Central memory CD4-positive, alpha-beta T cell (primary cell): ENCODE measurements at regions not wholly inside any gene's neighbourhood (a gene's known extent, or its start where the extent isn't known, plus 50 kb on each side); places are given as distances from the start of the nearest gene placed in this dataset.
A peak's percentile ranks its signal among the peaks of the same experiment; 100 is the strongest.
"Not testable (repeated sequence)": the region's sequence is repeated elsewhere in the genome, so short reads cannot be mapped to it uniquely, and the experiment has no call there.

Experiments used
- DNase-seq: peaks from one replicate; pipeline ENCODE4 v3.0.0; 2022

GRCh38 chr6:166803471-166803870 lies 152.9 kb downstream of the RNASET2 start:
- DNase-seq: no peak

DNA sequence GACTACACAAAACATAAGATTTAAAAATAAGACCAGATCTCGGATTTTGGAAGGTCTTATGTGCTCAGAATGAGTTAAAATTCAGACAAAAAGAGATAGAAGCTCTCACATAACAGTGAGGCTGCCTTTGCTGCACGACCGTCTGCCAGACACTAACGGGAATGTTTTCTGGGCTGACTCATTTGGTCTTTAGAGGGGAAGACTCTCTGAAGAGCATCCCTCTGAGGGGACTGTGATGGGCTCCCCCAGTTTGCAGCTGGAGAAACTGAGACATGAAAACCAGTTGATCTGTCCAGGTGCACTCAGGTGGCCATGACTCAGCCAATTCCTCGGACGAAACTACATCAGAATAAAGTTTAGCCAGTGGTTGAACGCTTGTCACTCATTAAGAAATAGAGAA lies 153.9 kb downstream of the RNASET2 start:
- DNase-seq: no peak

DNA sequence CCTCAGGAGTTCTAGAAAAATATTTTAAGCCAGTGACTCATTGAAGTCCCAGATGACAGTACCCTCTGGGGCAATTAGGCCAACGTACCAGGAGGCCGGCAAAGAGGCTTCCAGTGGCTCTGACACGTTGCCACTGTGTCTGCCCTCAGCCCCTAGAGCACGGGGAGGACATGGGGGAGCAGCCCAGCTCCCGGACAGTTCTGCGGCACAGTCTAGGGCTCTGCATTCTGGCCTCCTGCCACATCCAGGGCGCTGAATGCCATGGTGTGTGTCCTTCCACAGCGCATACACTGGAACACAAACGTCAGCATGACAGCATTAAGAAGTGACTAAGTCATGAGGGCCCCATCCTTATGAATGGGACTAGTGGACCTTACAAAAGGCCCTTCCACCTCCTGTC lies 156.2 kb downstream of the RNASET2 start:
- no peak for DNase-seq

DNA sequence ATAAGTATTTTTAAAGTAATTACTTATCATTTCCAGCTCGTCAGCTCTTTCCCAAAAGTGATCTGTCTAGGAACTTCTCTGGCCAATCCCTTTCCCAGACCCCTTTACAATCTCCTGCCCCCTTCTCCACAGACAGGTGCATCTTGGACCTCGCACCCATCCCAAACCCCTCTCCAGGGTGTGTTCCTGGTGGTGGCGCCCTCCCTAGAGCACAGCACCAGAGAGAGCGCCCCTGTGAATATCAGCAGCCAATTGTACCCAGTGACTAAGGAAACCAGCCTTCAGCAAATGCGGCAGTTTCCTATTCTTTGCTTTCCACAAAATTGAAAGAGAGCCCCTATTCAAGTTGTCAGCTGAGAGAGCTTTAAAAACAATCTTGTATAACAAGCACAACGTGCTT lies 157.7 kb downstream of the RNASET2 start:
- DNase-seq: no peak

DNA sequence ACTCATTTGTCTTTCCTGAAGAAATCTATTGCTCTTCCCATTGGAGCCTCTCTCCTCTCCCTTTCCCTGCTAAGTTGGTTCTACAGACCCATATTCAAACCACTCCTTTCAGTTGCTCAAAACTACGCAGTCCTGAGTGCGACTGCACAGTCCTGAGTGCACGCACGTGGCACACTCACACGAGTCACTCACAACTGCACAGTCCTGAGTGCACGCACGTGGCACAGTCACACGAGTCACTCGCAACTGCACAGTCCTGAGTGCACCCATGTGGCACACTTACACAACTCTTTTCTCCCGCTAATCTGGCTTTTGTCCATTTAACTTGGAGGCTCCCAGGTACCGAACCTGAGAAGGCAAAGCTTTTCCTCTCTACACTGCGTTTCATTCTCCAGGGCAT lies 159.7 kb downstream of the RNASET2 start:
- no peak for DNase-seq

- DNase-seq: no peak
Measured at GRCh38 chr6:166795879-166796278, 160.5 kb downstream of the RNASET2 start.

GRCh38 chr6:166790808-166791207 lies 163.8 kb upstream of the RPS6KA2 start:
- DNase-seq: not testable (repeated sequence)

DNA sequence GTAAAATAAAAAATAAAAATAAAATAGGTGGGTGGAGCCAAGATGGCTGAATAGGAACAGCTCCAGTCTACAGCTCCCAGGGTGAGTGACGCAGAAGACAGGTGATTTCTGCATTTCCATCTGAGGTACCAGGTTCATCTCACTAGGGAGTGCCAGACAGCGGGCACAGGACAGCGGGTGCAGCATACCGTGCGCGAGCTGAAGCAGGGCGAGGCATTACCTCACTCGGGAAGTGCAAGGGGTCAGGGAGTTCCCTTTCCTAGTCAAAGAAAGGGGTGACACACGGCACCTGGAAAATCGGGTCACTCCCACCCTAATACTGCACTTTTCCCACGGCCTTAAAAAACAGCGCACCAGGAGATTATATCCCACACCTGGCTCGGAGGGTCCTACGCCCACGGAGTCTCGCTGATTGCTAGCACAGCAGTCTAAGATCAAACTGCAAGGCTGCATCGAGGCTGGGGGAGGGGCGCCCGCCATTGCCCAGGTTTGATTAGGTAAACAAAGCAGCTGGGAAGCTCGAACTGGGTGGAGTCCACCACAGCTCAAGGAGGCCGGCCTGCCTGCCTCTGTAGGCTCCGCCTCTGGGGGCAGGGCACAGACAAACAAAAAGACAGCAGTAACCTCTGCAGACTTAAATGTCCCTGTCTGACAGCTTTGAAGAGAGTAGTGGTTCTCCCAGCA lies 161.9 kb upstream of the RPS6KA2 start:
- DNase-seq: not testable (repeated sequence)

- DNase-seq: peak; percentile 55
Measured at GRCh38 chr6:166786704-166787293, 159.7 kb upstream of the RPS6KA2 start.

- no peak for DNase-seq
Measured at GRCh38 chr6:166785131-166785530, 158.1 kb upstream of the RPS6KA2 start.

- DNase-seq: no peak
Measured at GRCh38 chr6:166784691-166785090, 157.6 kb upstream of the RPS6KA2 start.

GRCh38 chr6:166782520-166782919 lies 155.5 kb upstream of the RPS6KA2 start:
- no peak for DNase-seq

DNA sequence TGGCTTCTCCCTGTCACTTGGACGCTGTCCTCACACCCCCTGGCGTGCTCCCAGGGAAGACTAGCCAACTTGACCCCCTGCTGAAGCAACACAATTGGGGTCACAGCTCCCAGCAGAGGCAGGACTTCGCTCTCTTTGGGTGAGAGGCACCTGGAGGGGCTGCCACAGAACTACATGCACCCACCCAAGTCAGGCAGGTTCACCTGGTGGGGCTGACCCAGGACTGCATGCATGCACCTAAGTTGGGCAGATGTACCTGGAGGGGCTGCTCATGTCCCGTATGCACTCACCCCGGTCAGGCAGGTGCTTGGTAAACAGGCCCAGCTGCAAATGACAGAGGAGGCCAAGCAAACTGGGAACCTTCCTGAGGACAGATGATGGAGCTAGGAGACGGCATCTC lies 154.3 kb upstream of the RPS6KA2 start:
- no peak for DNase-seq

GRCh38 chr6:166779963-166780683 lies 153.1 kb upstream of the RPS6KA2 start:
- no peak for DNase-seq

DNA sequence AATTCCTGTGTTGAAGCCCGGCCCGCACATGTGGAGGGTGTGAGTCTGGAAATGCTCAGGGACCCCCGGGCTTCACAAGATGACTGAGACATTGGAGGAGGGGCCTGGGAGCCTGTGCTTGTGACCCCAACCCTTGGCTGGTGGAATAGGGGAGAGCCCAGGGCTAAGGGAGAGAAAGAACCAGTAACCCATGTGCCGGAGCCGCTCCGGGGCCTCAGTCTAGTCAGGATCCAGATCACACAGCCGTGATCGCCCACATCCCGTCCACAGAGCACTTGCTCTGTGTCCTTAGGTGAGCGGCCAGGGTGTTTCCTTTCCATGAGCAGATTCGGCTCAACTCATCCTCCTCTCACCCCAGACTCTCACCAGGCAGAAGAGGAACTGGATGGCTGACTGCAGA lies 152.3 kb upstream of the RPS6KA2 start:
- DNase-seq: no peak

- DNase-seq: no peak
Measured at GRCh38 chr6:166778776-166779175, 151.7 kb upstream of the RPS6KA2 start.

GRCh38 chr6:166778046-166778445 lies 151.0 kb upstream of the RPS6KA2 start:
- DNase-seq: no peak

GRCh38 chr6:166777096-166777630 lies 150.1 kb upstream of the RPS6KA2 start:
- DNase-seq: no peak

- no peak for DNase-seq
Measured at GRCh38 chr6:166776571-166776970, 149.5 kb upstream of the RPS6KA2 start.

DNA sequence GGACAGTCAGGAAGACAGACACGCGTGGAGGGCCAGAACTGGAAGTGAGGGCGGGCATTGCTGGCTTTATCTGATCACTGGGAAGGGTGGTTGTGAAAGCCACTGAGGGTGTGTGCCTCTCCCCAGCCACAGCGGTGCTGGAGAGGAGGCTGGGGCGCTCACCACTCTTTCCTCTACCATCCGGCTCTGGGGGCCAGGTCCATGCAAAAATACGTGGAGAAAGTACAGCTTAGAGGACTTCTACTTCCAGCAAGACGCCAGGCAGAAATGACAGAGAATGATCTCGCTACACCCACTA lies 148.8 kb upstream of the RPS6KA2 start:
- DNase-seq: no peak

GRCh38 chr6:166775180-166775922 lies 148.3 kb upstream of the RPS6KA2 start:
- peak; percentile 65 for DNase-seq

- no peak for DNase-seq
Measured at GRCh38 chr6:166774770-166775169, 147.7 kb upstream of the RPS6KA2 start.

- no peak for DNase-seq
Measured at GRCh38 chr6:166774292-166774691, 147.2 kb upstream of the RPS6KA2 start.
